Testis (tissue), 2 donors: ENCODE measurements at regions not wholly inside any gene's neighbourhood (a gene's known extent, or its start where the extent isn't known, plus 50 kb on each side); places are given as distances from the start of the nearest gene placed in this dataset.
"Not testable (repeated sequence)": the region's sequence is repeated elsewhere in the genome, so short reads cannot be mapped to it uniquely, and the experiment has no call there.

Experiments
- CTCF ChIP-seq, 3 experiments: fragments of 450-650 bp in 2 of 3; fragments of 200-600 bp in 1 of 3; sonication (generic) in 1 of 3; IDR thresholded peaks; one replicate each; pipeline ENCODE4 v1.5.1; 2016 to 2019; ENCODE audit warnings: antibody characterized with exemption in 3 of 3, mild to moderate bottlenecking in 2 of 3, moderate library complexity in 1 of 3
- POLR2A ChIP-seq: fragments of 450-650 bp; IDR thresholded peaks from one replicate; pipeline ENCODE4 v1.6.1; 2017; ENCODE audit warnings: antibody characterized with exemption, mild to moderate bottlenecking, moderate library complexity

GRCh38 chr17:20716481-20716880 is 137.0 kb downstream of the CDRT15L2 start:
- TF ChIP-seq POLR2A; CTCF (IDR thresholded peaks at IDR 0.05): not testable (repeated sequence)
